ENCODE measurements at regions not wholly inside any gene's neighbourhood (a gene's known extent, or its start where the extent isn't known, plus 50 kb on each side); places are given as distances from the start of the nearest gene placed in this dataset.

DNA sequence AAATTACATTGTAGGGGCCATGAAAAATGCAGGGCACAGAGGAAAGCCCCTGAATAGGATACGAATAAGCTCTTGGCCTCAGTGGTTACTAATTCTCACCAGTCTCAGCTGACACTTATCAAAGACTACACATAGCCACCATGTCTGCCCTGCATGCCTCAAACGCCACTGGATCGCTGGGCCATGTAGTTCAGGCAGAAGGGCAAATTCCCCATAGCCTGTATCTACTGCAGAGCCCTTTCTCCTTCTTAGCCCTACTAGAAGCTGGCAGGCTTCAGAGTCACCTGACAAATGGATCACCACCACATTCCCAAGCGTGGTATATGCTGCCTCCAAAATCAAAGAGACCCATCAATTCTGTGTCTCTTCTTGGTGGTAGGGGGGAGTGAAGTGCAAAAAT is 177.4 kb downstream of the MINAR1 start:
- no peak for ATAC-seq
- no peak overlapping the region for H3K27ac Mint-ChIP-seq
- no peak overlapping the region for H3K4me3 Mint-ChIP-seq
- TF ChIP-seq ATF1 (CRISPR knock-in tag; IDR thresholded peaks at IDR 0.05) (no peak), IRF2 (CRISPR knock-in tag; IDR thresholded peaks at IDR 0.05; ENCODE audit: borderline replicate concordance, low read depth) (no peak), NFYB (CRISPR knock-in tag; conservative IDR thresholded peaks at IDR 0.05; ENCODE audit: low read depth) (no peak), ELF4 (CRISPR knock-in tag; IDR thresholded peaks at IDR 0.05; ENCODE audit: low read depth) (no peak), GABPB1 (CRISPR knock-in tag; IDR thresholded peaks at IDR 0.05) (no peak), NFATC4 (CRISPR knock-in tag; IDR thresholded peaks at IDR 0.05) (no peak), RORB (CRISPR knock-in tag; IDR thresholded peaks at IDR 0.05) (no peak), HMGA2 (CRISPR knock-in tag; IDR thresholded peaks at IDR 0.05) (no peak), TEAD1 (CRISPR knock-in tag; IDR thresholded peaks at IDR 0.05) (no peak), CBFB (CRISPR knock-in tag; IDR thresholded peaks at IDR 0.05; ENCODE audit: low read depth) (no peak), ZNF138 (CRISPR knock-in tag; conservative IDR thresholded peaks at IDR 0.05) (no peak)
- TF ChIP-seq, protein P1, sequence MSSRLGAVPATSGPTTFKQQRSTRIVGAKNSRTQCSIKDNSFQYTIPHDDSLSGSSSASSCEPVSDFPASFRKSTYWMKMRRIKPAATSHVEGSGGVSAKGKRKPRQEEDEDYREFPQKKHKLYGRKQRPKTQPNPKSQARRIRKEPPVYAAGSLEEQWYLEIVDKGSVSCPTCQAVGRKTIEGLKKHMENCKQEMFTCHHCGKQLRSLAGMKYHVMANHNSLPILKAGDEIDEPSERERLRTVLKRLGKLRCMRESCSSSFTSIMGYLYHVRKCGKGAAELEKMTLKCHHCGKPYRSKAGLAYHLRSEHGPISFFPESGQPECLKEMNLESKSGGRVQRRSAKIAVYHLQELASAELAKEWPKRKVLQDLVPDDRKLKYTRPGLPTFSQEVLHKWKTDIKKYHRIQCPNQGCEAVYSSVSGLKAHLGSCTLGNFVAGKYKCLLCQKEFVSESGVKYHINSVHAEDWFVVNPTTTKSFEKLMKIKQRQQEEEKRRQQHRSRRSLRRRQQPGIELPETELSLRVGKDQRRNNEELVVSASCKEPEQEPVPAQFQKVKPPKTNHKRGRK (CRISPR knock-in tag; IDR thresholded peaks at IDR 0.05; ENCODE audit: borderline replicate concordance) = no peak
- TF ChIP-seq, protein P2, sequence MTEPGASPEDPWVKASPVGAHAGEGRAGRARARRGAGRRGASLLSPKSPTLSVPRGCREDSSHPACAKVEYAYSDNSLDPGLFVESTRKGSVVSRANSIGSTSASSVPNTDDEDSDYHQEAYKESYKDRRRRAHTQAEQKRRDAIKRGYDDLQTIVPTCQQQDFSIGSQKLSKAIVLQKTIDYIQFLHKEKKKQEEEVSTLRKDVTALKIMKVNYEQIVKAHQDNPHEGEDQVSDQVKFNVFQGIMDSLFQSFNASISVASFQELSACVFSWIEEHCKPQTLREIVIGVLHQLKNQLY (CRISPR knock-in tag; IDR thresholded peaks at IDR 0.05) = no peak
- TF ChIP-seq, protein P3, sequence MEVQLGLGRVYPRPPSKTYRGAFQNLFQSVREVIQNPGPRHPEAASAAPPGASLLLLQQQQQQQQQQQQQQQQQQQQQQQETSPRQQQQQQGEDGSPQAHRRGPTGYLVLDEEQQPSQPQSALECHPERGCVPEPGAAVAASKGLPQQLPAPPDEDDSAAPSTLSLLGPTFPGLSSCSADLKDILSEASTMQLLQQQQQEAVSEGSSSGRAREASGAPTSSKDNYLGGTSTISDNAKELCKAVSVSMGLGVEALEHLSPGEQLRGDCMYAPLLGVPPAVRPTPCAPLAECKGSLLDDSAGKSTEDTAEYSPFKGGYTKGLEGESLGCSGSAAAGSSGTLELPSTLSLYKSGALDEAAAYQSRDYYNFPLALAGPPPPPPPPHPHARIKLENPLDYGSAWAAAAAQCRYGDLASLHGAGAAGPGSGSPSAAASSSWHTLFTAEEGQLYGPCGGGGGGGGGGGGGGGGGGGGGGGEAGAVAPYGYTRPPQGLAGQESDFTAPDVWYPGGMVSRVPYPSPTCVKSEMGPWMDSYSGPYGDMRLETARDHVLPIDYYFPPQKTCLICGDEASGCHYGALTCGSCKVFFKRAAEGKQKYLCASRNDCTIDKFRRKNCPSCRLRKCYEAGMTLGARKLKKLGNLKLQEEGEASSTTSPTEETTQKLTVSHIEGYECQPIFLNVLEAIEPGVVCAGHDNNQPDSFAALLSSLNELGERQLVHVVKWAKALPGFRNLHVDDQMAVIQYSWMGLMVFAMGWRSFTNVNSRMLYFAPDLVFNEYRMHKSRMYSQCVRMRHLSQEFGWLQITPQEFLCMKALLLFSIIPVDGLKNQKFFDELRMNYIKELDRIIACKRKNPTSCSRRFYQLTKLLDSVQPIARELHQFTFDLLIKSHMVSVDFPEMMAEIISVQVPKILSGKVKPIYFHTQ (CRISPR knock-in tag; IDR thresholded peaks at IDR 0.05) = no peak
- TF ChIP-seq, protein P4, sequence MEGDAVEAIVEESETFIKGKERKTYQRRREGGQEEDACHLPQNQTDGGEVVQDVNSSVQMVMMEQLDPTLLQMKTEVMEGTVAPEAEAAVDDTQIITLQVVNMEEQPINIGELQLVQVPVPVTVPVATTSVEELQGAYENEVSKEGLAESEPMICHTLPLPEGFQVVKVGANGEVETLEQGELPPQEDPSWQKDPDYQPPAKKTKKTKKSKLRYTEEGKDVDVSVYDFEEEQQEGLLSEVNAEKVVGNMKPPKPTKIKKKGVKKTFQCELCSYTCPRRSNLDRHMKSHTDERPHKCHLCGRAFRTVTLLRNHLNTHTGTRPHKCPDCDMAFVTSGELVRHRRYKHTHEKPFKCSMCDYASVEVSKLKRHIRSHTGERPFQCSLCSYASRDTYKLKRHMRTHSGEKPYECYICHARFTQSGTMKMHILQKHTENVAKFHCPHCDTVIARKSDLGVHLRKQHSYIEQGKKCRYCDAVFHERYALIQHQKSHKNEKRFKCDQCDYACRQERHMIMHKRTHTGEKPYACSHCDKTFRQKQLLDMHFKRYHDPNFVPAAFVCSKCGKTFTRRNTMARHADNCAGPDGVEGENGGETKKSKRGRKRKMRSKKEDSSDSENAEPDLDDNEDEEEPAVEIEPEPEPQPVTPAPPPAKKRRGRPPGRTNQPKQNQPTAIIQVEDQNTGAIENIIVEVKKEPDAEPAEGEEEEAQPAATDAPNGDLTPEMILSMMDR (IDR thresholded peaks at IDR 0.05) = no peak
- TF ChIP-seq, protein P5, sequence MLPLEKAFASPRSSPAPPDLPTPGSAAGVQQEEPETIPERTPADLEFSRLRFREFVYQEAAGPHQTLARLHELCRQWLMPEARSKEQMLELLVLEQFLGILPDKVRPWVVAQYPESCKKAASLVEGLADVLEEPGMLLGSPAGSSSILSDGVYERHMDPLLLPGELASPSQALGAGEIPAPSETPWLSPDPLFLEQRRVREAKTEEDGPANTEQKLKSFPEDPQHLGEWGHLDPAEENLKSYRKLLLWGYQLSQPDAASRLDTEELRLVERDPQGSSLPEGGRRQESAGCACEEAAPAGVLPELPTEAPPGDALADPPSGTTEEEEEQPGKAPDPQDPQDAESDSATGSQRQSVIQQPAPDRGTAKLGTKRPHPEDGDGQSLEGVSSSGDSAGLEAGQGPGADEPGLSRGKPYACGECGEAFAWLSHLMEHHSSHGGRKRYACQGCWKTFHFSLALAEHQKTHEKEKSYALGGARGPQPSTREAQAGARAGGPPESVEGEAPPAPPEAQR (CRISPR knock-in tag; IDR thresholded peaks at IDR 0.05) = no peak
- H3K36me3 Mint-ChIP-seq = no peaks in the 10 kb centered on the region
- ChIA-PET CTCF (interaction anchor here (1.8 kb wide), 1 partner anchor 13 kb away, joined by 4 read pairs; no protein-coding TSS in a partner anchor), POLR2A (no interaction called here)
- no peaks in the 10 kb centered on the region for H3K4me1 Mint-ChIP-seq
- no peaks in the 10 kb centered on the region for H3K27me3 Mint-ChIP-seq (ENCODE audit: low read depth)
- H3K9me3 Mint-ChIP-seq = peaks cover 11% of the 10 kb centered on the region
- DNase-seq (ENCODE audit: low spot score) = no peak

DNA sequence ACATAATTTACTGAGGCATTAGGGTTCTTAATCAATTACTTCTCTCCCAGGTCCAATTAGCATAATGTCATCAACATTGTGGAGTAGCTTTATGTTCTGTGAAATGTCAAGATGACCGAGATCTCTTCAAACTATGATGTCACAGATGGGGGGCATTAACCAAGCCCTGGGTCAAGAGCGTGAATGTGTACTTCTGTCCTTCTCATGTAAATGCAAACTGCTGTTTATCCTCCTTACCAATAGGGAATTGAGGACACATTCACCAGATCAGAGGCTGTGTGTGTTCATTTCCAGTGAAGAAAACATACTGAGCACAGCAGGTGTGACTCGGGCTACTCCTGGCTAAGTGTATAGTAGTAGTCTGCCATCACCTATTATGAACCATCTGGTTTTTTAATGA is 177.9 kb downstream of the MINAR1 start:
- DNase-seq (ENCODE audit: low spot score) = no peak
- no peak overlapping the region for H3K27ac Mint-ChIP-seq
- H3K27me3 Mint-ChIP-seq (ENCODE audit: low read depth) = no peaks in the 10 kb centered on the region
- no peak for ATAC-seq
- CTCF ChIA-PET = interaction anchor here (1.8 kb wide), 1 partner anchor 14 kb away, joined by 4 read pairs; no protein-coding TSS in a partner anchor
- no peaks in the 10 kb centered on the region for H3K4me1 Mint-ChIP-seq
- no peak overlapping the region for H3K4me3 Mint-ChIP-seq
- peaks cover 11% of the 10 kb centered on the region for H3K9me3 Mint-ChIP-seq
- POLR2A ChIA-PET = no interaction called here
- H3K36me3 Mint-ChIP-seq = no peaks in the 10 kb centered on the region
- TF ChIP-seq JAZF1 (CRISPR knock-in tag; IDR thresholded peaks at IDR 0.05) = no peak
- TF ChIP-seq NFATC4 (CRISPR knock-in tag; IDR thresholded peaks at IDR 0.05) = no peak
- TF ChIP-seq SP1 (CRISPR knock-in tag; conservative IDR thresholded peaks at IDR 0.05) = no peak
- TF ChIP-seq, protein P6, sequence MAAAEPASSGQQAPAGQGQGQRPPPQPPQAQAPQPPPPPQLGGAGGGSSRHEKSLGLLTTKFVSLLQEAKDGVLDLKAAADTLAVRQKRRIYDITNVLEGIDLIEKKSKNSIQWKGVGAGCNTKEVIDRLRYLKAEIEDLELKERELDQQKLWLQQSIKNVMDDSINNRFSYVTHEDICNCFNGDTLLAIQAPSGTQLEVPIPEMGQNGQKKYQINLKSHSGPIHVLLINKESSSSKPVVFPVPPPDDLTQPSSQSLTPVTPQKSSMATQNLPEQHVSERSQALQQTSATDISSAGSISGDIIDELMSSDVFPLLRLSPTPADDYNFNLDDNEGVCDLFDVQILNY (CRISPR knock-in tag; IDR thresholded peaks at IDR 0.05) = no peak
- TF ChIP-seq NFE2L1 (CRISPR knock-in tag; IDR thresholded peaks at IDR 0.05) = no peak
- TF ChIP-seq, protein P5 (CRISPR knock-in tag; IDR thresholded peaks at IDR 0.05) = no peak
- TF ChIP-seq FOXJ3 (CRISPR knock-in tag; IDR thresholded peaks at IDR 0.05; ENCODE audit: borderline replicate concordance) = no peak
- TF ChIP-seq, protein P7, sequence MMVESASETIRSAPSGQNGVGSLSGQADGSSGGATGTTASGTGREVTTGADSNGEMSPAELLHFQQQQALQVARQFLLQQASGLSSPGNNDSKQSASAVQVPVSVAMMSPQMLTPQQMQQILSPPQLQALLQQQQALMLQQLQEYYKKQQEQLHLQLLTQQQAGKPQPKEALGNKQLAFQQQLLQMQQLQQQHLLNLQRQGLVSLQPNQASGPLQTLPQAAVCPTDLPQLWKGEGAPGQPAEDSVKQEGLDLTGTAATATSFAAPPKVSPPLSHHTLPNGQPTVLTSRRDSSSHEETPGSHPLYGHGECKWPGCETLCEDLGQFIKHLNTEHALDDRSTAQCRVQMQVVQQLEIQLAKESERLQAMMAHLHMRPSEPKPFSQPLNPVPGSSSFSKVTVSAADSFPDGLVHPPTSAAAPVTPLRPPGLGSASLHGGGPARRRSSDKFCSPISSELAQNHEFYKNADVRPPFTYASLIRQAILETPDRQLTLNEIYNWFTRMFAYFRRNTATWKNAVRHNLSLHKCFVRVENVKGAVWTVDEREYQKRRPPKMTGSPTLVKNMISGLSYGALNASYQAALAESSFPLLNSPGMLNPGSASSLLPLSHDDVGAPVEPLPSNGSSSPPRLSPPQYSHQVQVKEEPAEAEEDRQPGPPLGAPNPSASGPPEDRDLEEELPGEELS (CRISPR knock-in tag; IDR thresholded peaks at IDR 0.05) = no peak
- TF ChIP-seq CREM (CRISPR knock-in tag; IDR thresholded peaks at IDR 0.05) = no peak

Measured in WTC11 (cell line).